ENCODE measurements at regions not wholly inside any gene's neighbourhood (a gene's known extent, or its start where the extent isn't known, plus 50 kb on each side); places are given as distances from the start of the nearest gene placed in this dataset.
A peak's percentile ranks its signal among the peaks of the same experiment; 100 is the strongest.
"Not testable (repeated sequence)": the region's sequence is repeated elsewhere in the genome, so short reads cannot be mapped to it uniquely, and the experiment has no call there.

DNA sequence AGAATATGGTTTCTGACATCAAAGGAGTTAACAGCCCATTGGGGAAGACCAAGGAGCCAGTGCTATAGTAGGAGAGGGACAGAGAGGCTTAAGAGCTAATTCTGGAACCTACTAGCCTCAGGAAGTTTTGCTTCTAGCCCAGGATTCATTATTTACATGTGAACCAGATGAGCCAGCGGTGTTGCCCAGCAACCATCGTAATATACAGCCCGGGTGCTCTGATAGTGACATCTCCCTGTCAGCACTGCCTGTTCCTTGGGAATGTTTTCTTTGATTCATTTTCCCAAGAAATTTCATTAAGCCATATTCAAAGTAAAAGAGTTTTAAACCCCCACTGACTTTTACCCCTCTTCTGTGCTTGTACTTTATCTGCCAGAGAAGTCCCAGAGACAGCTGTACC is 217.4 kb upstream of the ADAMTSL1 start:
- DNase-seq (ENCODE audit: low spot score) (no peak), ATAC-seq (no peak)

DNA sequence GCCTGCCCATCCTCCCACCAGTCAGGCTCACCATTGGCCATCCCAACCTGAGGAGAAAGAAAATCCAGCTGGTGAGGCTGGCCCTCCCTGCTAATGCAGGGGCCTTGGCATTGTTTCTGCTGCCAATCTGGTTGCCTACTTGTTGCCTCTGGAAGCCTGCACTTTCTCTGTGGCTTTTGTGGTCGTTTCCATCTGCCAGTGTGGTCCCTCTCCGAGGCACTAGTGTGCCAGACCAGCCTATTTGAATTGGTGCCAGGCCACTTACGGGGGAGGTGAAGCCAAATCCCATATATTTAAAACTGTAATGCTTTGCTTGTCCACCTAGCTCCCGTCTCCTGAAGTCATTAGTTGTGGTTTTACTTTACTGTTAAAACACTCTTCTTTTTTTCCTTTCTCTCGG is 213.4 kb upstream of the ADAMTSL1 start:
- no peak for DNase-seq (ENCODE audit: low spot score)
- no peak for ATAC-seq

DNA sequence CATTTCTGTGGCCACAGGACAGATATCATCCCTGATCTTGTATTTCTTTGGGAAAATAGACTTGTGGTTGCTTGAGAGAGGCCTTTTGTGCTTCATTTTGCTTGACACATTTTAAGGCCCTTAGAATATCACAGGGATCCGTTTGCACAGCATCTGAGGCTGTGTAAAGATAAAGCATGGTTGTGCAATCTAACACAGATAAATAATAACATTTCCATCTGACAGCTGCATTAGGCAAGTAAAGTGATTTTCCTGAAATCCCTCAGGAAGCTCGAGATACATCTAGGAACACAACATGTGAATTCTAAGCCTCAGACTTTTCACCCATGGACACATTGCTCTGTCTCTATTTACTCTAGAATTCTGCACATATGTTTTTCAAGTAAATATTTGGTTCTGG is 212.8 kb upstream of the ADAMTSL1 start:
- DNase-seq (ENCODE audit: low spot score), result no peak
- no peak for ATAC-seq

DNA sequence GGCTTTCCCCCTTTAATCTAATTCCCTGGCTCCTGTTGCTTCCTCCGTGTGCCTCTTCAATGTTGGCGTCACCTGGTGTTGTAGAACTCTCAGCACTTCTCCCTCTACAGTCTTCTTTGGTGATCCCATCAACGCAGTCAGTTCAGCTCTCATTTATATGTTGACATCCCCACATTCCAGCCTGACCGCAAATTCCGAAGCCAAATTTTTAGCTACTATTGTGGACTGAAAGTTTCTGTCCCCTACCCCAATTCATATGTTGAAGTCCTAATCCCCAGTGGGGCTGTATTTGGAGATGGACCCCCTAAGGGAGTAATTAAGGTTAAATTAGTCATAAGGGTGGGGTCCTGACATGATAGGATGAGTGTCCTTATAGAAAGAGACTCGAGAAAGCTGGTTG is 210.6 kb upstream of the ADAMTSL1 start:
- DNase-seq (ENCODE audit: low spot score) (no peak), ATAC-seq (no peak)

DNA sequence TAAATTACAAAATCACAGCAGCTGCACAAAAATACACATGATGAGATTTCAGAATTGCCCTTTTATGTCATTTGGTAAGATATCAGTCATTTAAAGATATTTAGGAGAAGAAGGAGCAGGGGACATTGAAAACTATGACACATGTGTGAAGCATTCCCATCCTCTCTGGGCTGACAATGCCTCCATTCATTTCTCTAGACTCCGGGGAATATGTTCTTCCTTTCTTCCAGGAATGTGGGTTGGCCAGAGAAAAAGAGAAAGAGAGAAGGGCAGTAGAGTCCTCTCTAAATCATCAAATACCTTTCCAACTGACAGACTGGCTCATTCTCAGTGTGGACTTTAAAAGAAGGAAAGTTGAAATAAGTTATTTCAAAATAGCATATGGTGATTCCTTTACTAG is 205.6 kb upstream of the ADAMTSL1 start:
- DNase-seq (ENCODE audit: low spot score) (no peak), ATAC-seq (no peak)

DNA sequence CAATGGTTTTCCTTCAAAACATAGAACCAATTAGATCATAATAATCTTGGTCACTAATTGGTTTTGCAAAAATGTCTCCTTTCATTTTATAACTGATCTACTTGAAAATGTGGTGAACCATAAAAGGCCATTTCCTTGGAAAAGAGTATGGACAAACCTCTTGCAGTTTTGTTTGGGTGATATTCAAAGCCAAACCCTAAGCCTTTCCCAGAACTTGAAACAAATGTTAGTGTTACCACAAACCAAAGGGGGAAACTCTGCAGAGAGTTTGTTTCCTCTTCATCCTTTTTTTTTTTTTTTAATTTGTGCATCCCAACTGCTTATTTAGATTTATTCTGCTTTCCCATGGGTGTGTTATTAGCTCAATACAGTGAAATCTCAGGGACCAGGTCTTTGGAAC is 204.4 kb upstream of the ADAMTSL1 start:
- no peak for DNase-seq (ENCODE audit: low spot score)
- ATAC-seq, result no peak

DNA sequence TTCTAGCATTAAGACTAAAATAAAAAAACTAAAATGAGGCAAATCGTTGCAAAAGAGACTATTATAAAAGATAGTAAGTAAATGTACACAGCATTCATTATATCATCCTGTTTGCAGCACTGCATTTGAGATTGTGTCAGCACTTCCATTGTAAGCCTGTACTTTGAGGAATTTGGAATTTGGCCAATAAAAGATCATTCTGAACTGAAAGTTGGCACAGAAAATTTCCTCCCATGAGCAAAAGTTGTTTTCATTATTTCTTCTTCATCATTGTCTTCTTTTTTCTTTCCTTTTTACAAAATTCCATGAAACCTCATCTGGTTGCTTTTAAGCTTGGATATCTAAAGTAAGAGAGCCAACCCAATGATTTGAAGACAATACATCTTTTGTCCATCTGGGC is 199.3 kb upstream of the ADAMTSL1 start:
- ATAC-seq (no peak), DNase-seq (ENCODE audit: low spot score) (no peak)

DNA sequence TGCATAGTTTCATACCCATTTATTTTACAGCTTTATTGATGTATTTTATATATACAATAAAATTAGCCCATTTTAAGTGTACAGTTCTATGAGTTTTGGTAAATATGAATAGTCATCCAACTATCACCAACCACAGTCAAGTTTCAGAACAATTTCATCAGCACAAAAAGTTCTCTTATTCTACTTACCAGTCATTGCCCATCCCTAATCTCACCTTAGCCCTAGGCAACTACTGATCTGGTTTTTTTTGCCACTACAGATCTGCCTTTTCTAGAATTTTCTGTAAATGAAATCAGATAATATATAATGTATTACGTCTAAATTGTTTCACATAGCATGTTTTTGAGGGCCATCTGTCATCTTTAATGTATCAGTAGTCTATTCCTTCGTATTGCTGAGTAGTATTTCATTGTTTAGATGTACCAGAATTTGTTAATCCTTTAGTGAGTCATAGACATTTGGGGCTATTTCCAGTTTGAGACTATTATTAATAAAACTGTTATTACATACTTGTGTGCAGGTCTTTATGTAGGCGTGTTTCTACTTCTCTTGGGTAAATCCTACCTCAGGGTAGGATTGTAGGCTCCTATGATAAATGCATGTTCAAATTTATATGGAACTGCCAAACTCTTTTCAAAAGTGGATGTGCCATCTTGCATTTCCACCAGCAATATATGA is 198.5 kb upstream of the ADAMTSL1 start:
- ATAC-seq (no peak), DNase-seq (ENCODE audit: low spot score) (no peak)

DNA sequence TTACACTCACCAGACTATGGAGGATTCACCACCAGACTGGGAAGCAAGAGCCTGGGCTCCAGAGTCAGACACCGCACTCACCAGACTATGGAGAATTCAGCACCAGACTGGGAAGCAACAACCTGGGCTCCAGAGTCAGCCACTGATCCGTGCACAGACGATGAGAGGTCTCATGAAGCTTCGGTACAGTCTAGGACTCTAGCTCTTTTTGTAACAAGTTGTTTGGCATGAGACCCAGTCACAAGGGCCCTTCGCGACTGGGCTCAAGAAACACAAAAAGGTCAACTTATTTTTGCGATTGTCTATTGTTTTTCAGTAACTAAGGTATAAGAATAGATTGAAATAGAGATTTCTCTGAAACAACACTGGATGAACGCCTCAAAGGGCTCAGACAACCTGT is 192.7 kb upstream of the ADAMTSL1 start:
- ATAC-seq (no peak), DNase-seq (ENCODE audit: low spot score) (no peak)

DNA sequence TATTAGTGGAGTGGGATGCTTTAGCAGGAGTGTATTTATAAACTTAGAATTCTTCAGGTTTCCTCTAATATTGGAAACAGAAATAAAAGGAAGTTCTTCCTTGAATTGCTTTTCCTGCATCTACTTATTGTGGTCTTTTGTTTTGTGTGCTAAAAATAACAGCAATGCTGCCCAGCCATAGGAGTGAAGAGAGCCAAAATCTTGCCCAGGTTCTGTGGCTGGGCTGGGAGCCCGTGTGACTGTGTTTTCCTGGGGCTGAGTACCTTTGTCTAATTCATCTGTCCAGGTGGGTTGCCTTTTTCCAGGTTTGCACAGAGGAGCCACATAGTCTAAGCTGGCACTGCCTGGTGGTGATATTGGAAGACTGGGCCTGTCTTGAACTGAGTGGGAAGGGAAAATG is 179.7 kb upstream of the ADAMTSL1 start:
- no peak for ATAC-seq
- DNase-seq (ENCODE audit: low spot score), result no peak

DNA sequence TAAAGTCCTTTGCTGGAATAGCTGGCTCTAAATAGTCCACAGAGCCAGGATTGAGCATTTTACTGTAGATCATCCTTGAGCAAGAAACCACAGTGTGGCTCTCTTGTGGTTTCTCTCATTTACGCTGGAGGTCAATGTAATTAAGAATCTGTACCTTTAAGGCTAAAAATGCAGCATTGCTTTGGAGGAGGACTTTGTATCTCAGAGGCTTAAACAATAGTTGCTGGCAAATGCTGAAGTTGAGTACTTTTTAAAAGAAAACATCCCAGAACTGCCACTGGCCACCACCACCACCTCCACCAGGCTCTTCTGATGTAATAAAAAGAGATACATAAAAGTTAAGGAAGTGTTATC is 177.3 kb upstream of the ADAMTSL1 start:
- DNase-seq (ENCODE audit: low spot score) (no peak), ATAC-seq (peak; percentile 54)

DNA sequence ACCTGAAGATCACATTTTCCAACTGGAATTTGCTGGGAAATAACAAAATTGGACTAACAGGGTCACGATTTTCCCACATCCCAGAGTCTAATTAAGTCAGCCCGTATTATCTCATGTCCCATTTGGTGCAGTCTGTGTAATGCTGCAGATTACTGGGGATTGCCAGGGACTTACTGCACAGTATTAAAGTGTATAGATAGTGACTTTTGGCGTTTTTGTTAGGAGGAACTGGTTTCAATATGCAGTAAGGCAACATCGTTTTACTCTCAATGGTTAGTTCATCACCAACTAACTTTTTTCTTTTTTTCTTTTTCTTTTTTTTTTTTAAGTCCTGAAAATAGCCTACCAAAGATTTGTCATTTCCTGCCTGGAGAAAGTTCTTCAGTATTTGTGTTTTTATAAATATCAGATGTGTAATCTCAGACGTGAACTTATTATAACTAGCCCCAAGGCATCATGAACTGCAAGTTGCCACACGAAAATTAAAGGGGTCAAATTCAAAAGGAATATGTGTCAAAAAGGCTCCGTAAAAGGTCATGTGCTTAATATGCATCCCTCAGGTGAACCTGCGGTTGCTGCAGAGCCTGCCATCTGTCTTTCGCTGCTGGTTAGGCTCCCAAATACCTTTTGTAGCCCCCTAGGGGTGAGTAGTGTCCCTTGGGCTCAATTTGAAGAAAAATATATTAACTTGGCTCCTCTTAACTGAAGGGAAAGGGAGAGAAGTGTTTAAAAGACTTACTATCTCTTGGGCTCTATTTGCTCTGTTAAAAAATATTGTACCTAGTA is 176.7 kb upstream of the ADAMTSL1 start:
- DNase-seq (ENCODE audit: low spot score), result no peak
- peak; percentile 26 for ATAC-seq

DNA sequence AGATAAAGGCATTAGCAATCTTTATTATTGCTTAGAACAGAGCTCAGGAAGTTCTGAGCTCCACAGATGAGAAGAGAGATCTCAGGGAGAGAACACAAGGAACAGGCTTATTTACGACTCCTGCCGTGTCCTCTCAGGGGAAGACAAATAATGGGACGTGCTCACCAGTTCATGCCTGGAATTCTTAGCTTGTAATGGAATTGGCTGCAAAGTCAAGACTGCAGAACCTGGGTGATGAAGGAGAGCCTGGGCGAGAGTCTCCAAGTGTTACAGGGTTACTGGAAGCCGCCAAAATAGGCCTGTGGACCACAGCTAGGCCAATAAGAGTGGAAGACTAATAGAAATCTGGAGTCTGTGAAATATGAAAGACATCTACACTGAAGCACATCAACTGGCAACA is 174.5 kb upstream of the ADAMTSL1 start:
- ATAC-seq (no peak), DNase-seq (ENCODE audit: low spot score) (no peak)

DNA sequence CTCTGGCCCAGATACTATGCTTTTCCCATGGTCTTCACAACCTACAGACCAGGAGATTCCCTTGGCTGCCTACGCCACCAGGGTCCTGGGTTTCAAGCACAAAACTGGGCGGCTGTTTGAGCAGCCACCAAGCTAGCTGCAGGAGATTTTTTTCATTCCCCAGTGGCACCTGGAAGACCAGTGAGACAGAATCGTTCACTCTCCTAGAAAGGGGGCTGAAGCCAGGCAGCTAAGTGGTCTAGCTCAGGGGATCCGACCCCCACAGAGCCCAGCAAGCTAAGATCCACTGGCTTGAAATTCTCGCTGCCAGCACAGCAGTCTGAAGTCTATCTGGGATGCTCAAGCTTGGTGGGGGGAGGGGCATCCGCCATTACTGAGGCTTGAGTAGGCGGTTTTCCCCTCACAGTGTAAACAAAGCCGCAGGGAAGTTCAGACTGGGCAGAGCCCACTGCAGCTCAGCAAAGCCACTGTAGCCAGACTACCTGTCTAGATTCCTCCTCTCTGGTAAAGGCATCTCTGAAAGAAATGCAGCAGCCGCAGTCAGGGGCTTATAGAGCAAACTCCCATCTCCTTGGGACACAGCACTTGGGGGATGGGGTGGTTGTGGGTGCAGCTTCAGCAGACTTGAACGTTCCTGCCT is 168.7 kb upstream of the ADAMTSL1 start:
- DNase-seq (ENCODE audit: low spot score); ATAC-seq: not testable (repeated sequence)

DNA sequence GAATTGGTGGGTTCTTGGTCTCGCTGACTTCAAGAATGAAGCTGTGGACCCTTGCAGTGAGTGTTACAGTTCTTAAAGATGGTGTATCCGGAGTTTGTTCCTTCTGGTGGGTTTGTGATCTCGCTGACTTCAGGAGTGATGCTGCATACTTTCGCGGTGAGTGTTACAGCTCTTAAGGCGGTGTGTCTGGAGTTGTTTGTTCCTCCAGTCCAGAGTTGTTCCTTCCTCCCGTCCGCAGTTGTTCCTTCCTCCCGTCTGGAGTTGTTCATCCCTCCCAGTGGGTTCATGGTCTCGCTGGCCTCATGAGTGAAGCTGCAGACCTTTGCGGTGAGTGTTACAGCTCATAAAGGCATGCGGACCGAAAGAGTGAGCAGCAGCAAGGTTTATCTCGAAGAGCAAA is 159.6 kb upstream of the ADAMTSL1 start:
- ATAC-seq (no peak), DNase-seq (ENCODE audit: low spot score) (no peak)

DNA sequence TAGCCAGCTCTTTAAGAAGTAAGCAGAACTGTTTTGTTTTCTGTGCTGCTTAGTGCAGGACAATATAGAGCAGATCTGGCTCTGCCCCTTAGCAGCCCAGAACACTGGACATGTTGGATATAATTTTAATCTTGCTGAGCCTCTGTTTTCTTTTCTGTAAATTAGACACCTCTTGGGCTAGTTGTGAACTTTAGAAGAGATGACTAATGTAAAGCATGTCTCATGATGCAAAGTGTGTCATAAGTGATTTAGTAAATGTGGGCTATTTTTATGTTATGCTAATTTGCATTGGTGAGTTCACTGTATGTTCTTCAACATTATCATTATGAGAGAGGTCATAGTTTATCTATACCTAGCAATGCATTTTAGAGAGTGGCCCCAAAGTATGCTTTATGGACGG is 156.1 kb upstream of the ADAMTSL1 start:
- DNase-seq (ENCODE audit: low spot score) (no peak), ATAC-seq (no peak)

DNA sequence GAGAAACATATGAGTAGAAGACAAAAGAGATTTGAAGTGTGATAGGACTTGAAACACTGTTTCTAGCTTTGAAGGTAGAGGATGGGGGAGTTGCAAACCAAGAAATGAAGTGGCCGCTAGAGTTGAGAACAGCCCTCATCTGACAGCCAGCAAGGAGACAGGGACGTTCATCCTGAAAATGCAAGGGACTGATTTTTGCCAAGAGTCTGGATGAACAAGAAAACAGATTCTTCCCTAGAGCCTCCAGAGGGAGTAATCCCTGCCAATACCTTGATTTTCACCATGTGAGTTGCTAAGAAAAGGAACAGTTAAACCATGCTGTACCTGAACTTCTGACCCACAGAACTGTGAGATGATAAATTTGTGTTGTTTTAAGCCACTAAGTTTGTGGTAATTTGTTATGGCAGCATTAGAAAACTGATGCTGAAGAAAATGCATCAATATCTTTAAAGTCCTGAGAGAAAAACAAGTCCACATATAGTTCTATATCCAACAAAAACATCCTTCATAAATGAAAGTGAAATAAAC is 154.0 kb upstream of the ADAMTSL1 start:
- DNase-seq (ENCODE audit: low spot score), result no peak
- ATAC-seq, result no peak

DNA sequence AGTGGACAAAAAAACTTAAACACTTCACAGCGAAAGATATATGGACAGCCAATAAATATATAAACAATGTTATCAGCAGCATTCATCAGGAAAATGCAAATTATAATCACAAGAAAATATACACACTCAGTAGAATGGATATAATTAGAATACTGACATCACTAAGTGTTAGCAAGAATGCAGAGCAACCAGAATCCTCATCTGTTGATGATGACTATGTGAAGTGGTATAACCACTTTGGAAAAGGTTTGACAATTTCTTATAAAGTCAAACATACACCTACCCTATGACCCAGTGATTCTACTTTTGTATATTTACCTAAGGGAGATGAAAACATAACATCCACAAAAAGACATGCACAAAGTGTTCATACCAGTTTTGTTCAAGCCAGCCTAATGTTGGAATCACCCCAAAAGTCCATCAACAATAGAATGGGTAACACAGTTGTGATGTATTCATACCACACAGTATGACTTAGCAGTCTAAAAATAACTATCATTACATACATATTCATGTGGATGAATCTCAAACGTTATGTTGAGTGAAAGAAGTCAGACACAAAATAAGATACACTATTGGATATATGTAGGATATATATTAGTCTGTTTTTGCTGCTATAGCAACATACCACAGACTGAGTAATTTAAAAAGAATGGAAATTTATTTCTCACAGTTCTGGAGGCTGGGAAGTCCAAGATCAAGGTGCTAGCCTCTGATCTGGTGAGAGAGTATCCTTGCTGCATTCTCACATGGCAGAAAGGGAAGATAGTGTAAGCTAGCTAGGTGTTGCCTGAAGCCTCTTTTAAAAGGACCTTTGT is 148.8 kb upstream of the ADAMTSL1 start:
- DNase-seq (ENCODE audit: low spot score), result no peak
- no peak for ATAC-seq

DNA sequence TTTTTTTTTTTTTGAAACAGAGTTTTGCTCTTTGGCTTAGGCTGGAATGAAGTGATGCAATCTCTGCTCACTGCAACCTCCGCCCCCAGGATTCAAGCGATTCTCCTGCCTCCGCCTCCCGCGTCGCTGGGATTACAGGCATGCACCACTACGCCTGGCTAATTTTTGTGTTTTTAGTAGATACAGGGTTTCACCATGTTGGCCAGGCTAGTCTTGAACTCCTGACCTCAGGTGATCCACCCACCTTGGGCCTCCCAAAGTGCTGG is 148.3 kb upstream of the ADAMTSL1 start:
- ATAC-seq, result peak; percentile 80
- DNase-seq (ENCODE audit: low spot score), result peak; percentile 53

DNA sequence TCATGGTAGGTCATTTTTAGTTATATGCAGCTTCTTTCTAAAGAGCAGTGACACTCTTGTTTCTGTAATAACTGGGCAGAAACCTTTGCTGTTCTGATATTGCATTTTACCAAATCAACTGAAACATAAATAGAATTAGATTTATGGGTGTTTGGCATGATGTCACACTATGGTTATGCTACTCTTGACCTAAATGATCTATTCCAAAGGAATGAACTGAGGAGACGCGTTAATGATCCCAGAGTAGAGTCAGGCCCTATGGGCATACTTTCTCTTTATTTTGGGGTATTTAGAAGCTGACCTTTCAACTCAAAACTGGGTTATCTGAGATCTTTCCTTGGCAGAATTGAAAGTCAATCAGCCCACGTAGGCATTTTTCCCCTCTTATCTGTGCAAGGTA is 146.8 kb upstream of the ADAMTSL1 start:
- no peak for DNase-seq (ENCODE audit: low spot score)
- ATAC-seq, result no peak

Data from left lobe of liver (tissue), 2 donors.